H1 (cell line): ENCODE measurements at regions not wholly inside any gene's neighbourhood (a gene's known extent, or its start where the extent isn't known, plus 50 kb on each side); places are given as distances from the start of the nearest gene placed in this dataset.
A peak's percentile ranks its signal among the peaks of the same experiment; 100 is the strongest.

Experiments used
- CTCF ChIA-PET: fragments of 300-600 bp; sonication (Branson Sonifier 250); formaldehyde crosslinking; loops from one replicate; lab custom pipeline; 2021; ENCODE audit not compliant: partially characterized antibody; lab: Charles Lee
- POLR2A ChIA-PET: fragments of 300-600 bp; sonication (Branson Sonifier 250); formaldehyde crosslinking; loops from one replicate; lab custom pipeline; 2021; ENCODE audit warnings: inconsistent platforms; ENCODE audit not compliant: partially characterized antibody; lab: Charles Lee
- DNase-seq, 2 experiments: peaks; one replicate each; pipeline versions ENCODE4 v3.0.0 to v3.0.0-alpha.2; 2010 to 2022; ENCODE audit warnings: low spot score in 2 of 2, low read depth in 1 of 2, mixed read lengths in 1 of 2
- FAIRE-seq: peaks from 2 replicates; lab custom pipeline; 2011; peaks lifted over from hg19 to GRCh38; lab: Jason Lieb, UNC
- H2AFZ ChIP-seq: 2 replicates; pipeline ENCODE4 v1.8.1; 2012; ENCODE audit warnings: low read length, inconsistent platforms
- H2AK5ac ChIP-seq: 2 replicates; pipeline ENCODE4 v1.6.1; 2013; ENCODE audit warnings: low read depth, low read length
- H2BK120ac ChIP-seq: replicated peaks from 2 replicates; pipeline ENCODE3; 2013; ENCODE audit warnings: low read depth, low read length, inconsistent platforms
- H2BK12ac ChIP-seq: 2 replicates; pipeline ENCODE4 v1.6.1; 2013; ENCODE audit warnings: low read depth, low read length
- H2BK15ac ChIP-seq: 2 replicates; pipeline ENCODE4 v1.6.1; 2013; ENCODE audit warnings: low read length
- H2BK20ac ChIP-seq: 2 replicates; pipeline ENCODE4 v1.6.1; 2013; ENCODE audit warnings: low read length
- H2BK5ac ChIP-seq: 2 replicates; pipeline ENCODE4 v1.6.1; 2013; ENCODE audit warnings: low read depth, low read length
- H3K14ac ChIP-seq: 2 replicates; pipeline ENCODE4 v1.6.1; 2013; ENCODE audit warnings: inconsistent platforms; ENCODE audit not compliant: insufficient read length
- H3K18ac ChIP-seq: 2 replicates; pipeline ENCODE4 v1.6.1; 2013; ENCODE audit warnings: low read length; ENCODE audit errors: extremely low read depth
- H3K23ac ChIP-seq: 2 replicates; pipeline ENCODE4 v1.6.1; 2013; ENCODE audit warnings: inconsistent platforms; ENCODE audit not compliant: insufficient read length
- H3K23me2 ChIP-seq: 2 replicates; pipeline ENCODE4 v1.6.1; 2013; ENCODE audit warnings: low read depth, low read length
- H3K27ac ChIP-seq: 2 replicates; pipeline ENCODE4 v1.6.1; 2011; ENCODE audit warnings: low read depth, low read length, inconsistent platforms
- H3K27me3 ChIP-seq, 4 experiments: replicated peaks in 1 of 4; 1 replicate in 1 of 4; 2 replicates in 3 of 4; pipeline versions ENCODE4 v1.6.1 to v1.8.1; 2011 to 2013; ENCODE audit warnings: low read length in 3 of 4, mild to moderate bottlenecking in 3 of 4, inconsistent platforms in 2 of 4, mixed read lengths in 2 of 4, moderate library complexity in 1 of 4; ENCODE audit not compliant: control insufficient read depth in 3 of 4, insufficient read depth in 3 of 4; ENCODE audit errors: extremely low read depth in 1 of 4
- H3K36me3 ChIP-seq, 4 experiments: 2 replicates each; pipeline versions ENCODE4 v1.6.1 to v1.8.1; 2011 to 2013; ENCODE audit warnings: mild to moderate bottlenecking in 4 of 4, low read length in 3 of 4, moderate library complexity in 2 of 4, control low read depth in 1 of 4, inconsistent platforms in 1 of 4; ENCODE audit not compliant: insufficient read depth in 4 of 4, control insufficient read depth in 2 of 4
- H3K4ac ChIP-seq: replicated peaks from 2 replicates; pipeline ENCODE3; 2013; ENCODE audit warnings: low read length, low read depth, mixed read lengths, inconsistent platforms; ENCODE audit not compliant: insufficient read length
- H3K4me1 ChIP-seq, 4 experiments: replicated peaks in 1 of 4; 1 replicate in 1 of 4; 2 replicates in 3 of 4; pipeline versions ENCODE4 v1.6.1 to v1.8.1; 2011 to 2013; ENCODE audit warnings: low read length in 3 of 4, inconsistent platforms in 2 of 4, mixed read lengths in 1 of 4; ENCODE audit not compliant: insufficient read depth in 4 of 4, control insufficient read depth in 3 of 4
- H3K4me2 ChIP-seq, 2 experiments: 2 replicates each; pipeline versions ENCODE4 v1.6.1 to v1.8.1; 2011 to 2013; ENCODE audit warnings: low read depth in 2 of 2, low read length in 2 of 2, control low read depth in 1 of 2, inconsistent platforms in 1 of 2, mild to moderate bottlenecking in 1 of 2; ENCODE audit not compliant: insufficient read depth in 1 of 2
- H3K4me3 ChIP-seq, 4 experiments: fragments of 200-600, 300-600 bp in 1 of 4; sonication (generic), shearing (Covaris generic), sonication (Bioruptor Twin) in 1 of 4; 2 replicates each; pipeline versions ENCODE4 v1.5.1 to v1.8.1; 2011 to 2016; ENCODE audit warnings: low read length in 4 of 4, low read depth in 3 of 4, control low read depth in 2 of 4, inconsistent platforms in 2 of 4, mild to moderate bottlenecking in 2 of 4, mixed read lengths in 1 of 4, moderate library complexity in 1 of 4; ENCODE audit not compliant: insufficient read depth in 2 of 4; ENCODE audit errors: extremely low read depth in 1 of 4
- H3K56ac ChIP-seq: replicated peaks from 2 replicates; pipeline ENCODE3; 2013; ENCODE audit warnings: low read depth, mild to moderate bottlenecking, mixed read lengths, low read length, inconsistent platforms; ENCODE audit not compliant: insufficient read length
- H3K79me1 ChIP-seq: 2 replicates; pipeline ENCODE4 v1.6.1; 2013; ENCODE audit warnings: low read depth, low read length, control low read depth
- H3K79me2 ChIP-seq, 2 experiments: 2 replicates each; pipeline versions ENCODE4 v1.6.1 to v1.8.1; 2012 to 2013; ENCODE audit warnings: low read length in 2 of 2, mild to moderate bottlenecking in 2 of 2, inconsistent platforms in 1 of 2; ENCODE audit not compliant: insufficient read depth in 2 of 2, control insufficient read depth in 1 of 2
- H3K9ac ChIP-seq, 4 experiments: replicated peaks in 1 of 4; 1 replicate in 1 of 4; 2 replicates in 3 of 4; pipeline versions ENCODE4 v1.6.1 to v1.8.1; 2011 to 2013; ENCODE audit warnings: low read depth in 3 of 4, low read length in 3 of 4, control low read depth in 2 of 4, mild to moderate bottlenecking in 2 of 4, moderate library complexity in 2 of 4, inconsistent platforms in 1 of 4; ENCODE audit errors: extremely low read depth in 1 of 4
- H3K9me3 ChIP-seq, 2 experiments: 2 replicates each; pipeline versions ENCODE4 v1.6.1 to v1.8.1; 2012 to 2013; ENCODE audit warnings: mild to moderate bottlenecking in 2 of 2, moderate library complexity in 2 of 2, control low read depth in 1 of 2, inconsistent platforms in 1 of 2, low read depth in 1 of 2, low read length in 1 of 2, mixed read lengths in 1 of 2; ENCODE audit not compliant: insufficient read depth in 2 of 2
- H4K20me1 ChIP-seq, 2 experiments: replicated peaks in 1 of 2; 2 replicates each; pipeline versions ENCODE3 to v1.8.1; 2011 to 2013; ENCODE audit warnings: inconsistent platforms in 2 of 2, low read length in 2 of 2, mild to moderate bottlenecking in 1 of 2; ENCODE audit not compliant: insufficient read depth in 2 of 2, control insufficient read depth in 1 of 2
- H4K5ac ChIP-seq: 2 replicates; pipeline ENCODE4 v1.6.1; 2013; ENCODE audit warnings: low read length, low read depth, mixed read lengths, inconsistent platforms; ENCODE audit not compliant: insufficient read length
- H4K8ac ChIP-seq: 2 replicates; pipeline ENCODE4 v1.8.0; 2013; ENCODE audit warnings: mild to moderate bottlenecking, moderate library complexity, low read length, inconsistent platforms; ENCODE audit not compliant: insufficient read depth; ENCODE audit errors: extremely low read depth
- H4K91ac ChIP-seq: replicated peaks from 2 replicates; pipeline ENCODE3; 2013; ENCODE audit warnings: low read length, mixed read lengths, inconsistent platforms; ENCODE audit not compliant: insufficient read length
- PHF8 ChIP-seq: fragments of 200-600 bp; sonication (generic); conservative IDR thresholded peaks from 2 replicates; pipeline ENCODE4 v1.7.1; 2012; ENCODE audit warnings: low read depth, mild to moderate bottlenecking, inconsistent platforms, low read length, moderate library complexity
- RXRA ChIP-seq: IDR thresholded peaks from 2 replicates; pipeline ENCODE4 v1.6.1; 2011; ENCODE audit warnings: low read depth, mild to moderate bottlenecking, low read length, moderate library complexity; ENCODE audit not compliant: insufficient read depth
- TCF12 ChIP-seq: IDR thresholded peaks from 2 replicates; pipeline ENCODE4 v1.6.1; 2011; ENCODE audit warnings: low read depth, mild to moderate bottlenecking, low read length
- WGBS, 2 experiments: shearing (Covaris generic) in 1 of 2; methylation state at CpG; one replicate each; pipeline versions ENCODE4 v1.1.6 to v1.1.7; 2013 to 2015; ENCODE audit warnings: low lambda C conversion rate in 2 of 2, mixed read lengths in 2 of 2, inconsistent platforms in 1 of 2, low coverage in 1 of 2, missing lambda C conversion rate in 1 of 2; ENCODE audit not compliant: insufficient replicate concordance in 2 of 2, insufficient coverage in 1 of 2, insufficient read length in 1 of 2; ENCODE audit errors: extremely low coverage in 1 of 2, missing lambda C conversion rate in 1 of 2; 5-methylcytosine and 5-hydroxymethylcytosine counted together

DNA sequence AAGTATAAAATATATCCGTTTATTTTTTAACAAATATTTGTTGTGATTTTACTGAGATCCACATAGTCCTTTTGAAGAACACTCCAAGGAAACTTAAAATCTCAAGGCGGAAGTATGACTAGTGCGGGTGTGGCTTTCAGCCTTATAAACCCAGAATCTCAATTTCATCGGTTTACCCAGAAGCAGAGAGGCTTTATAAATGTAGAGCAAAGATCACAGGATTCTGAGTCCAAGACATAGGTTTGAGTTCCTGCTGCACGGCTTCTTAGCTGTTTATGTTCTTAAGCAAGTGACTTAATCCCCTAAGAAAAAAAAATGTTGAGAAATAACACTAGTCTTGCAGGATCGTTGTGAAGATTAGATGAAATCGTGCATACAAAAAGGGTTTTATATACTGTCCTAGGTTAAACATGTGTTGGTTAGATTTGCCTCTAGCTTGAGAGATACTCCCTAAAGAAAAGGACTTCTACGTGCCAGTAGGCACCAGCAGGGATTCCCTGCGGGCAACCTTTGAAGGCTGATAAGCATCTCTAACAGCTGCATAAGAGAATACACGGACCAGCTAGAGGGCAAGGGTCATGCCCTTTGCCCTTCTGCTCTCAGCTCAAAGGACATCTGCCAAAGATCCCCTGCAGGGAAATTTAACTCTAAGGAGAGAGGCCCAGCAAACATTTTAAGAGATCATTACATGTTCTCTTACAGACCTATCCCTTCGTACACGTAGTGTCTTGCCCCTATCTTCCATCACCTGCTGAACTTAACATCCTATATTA lies 130.4 kb upstream of the MIR17HG start:
- no peak overlapping the region for H3K23ac ChIP-seq
- H2BK20ac ChIP-seq: no peak overlapping the region
- no peaks in the 10 kb centered on the region for H3K23me2 ChIP-seq
- H3K79me1 ChIP-seq: no peaks in the 10 kb centered on the region
- POLR2A ChIA-PET: interaction anchor here (0.9 kb wide), 1 partner anchor 130 kb away, joined by 3 read pairs; no protein-coding TSS in a partner anchor
- H4K20me1 ChIP-seq: no peaks in the 10 kb centered on the region
- FAIRE-seq (peak; percentile 88), DNase-seq (no peak)
- H3K9me3 ChIP-seq: no peaks in the 10 kb centered on the region
- no peak overlapping the region for H4K8ac ChIP-seq
- H2BK15ac ChIP-seq: no peak overlapping the region
- no peak overlapping the region for H3K9ac ChIP-seq
- H2AFZ ChIP-seq: no peak overlapping the region
- no peak overlapping the region for H4K5ac ChIP-seq
- H3K27me3 ChIP-seq: peaks cover 0 to 30% (median 8%) of the 10 kb centered on the region in 4 experiments; a peak in 4 of 7 replicates
- no peak overlapping the region for H3K18ac ChIP-seq
- 62% methylated on average over 12 of the region's 12 CpGs; no CpG with 5 or more reads in 1 of the 2 experiments for WGBS, 2 experiments
- H3K14ac ChIP-seq: no peak overlapping the region
- no peak overlapping the region for H3K4ac ChIP-seq
- no peak overlapping the region for H3K56ac ChIP-seq
- no peaks in the 10 kb centered on the region for H3K36me3 ChIP-seq
- no peak overlapping the region for H3K4me2 ChIP-seq
- no peak overlapping the region for H3K4me3 ChIP-seq
- H2BK5ac ChIP-seq: no peak overlapping the region
- H3K27ac ChIP-seq: no peak overlapping the region
- H3K4me1 ChIP-seq: peaks cover 0 to 7% (median 5%) of the 10 kb centered on the region in 4 experiments; a peak in 3 of 7 replicates
- no peak overlapping the region for H4K91ac ChIP-seq
- H2AK5ac ChIP-seq: no peak overlapping the region
- no peak overlapping the region for H2BK120ac ChIP-seq
- H2BK12ac ChIP-seq: no peak overlapping the region
- no peaks in the 10 kb centered on the region for H3K79me2 ChIP-seq
- CTCF ChIA-PET: interaction anchor here (1.2 to 1.5 kb wide), 3 partner anchors 16 to 73 kb away, joined by 3 read pairs; no protein-coding TSS in a partner anchor
- TF ChIP-seq PHF8 (no peak), TCF12 (peak; percentile 87), RXRA (peak; percentile 99)
